ENCODE measurements at regions not wholly inside any gene's neighbourhood (a gene's known extent, or its start where the extent isn't known, plus 50 kb on each side); places are given as distances from the start of the nearest gene placed in this dataset.

- intact Hi-C loops (cut with micrococcal nuclease; ENCODE audit: unreplicated experiment) = no loop called here
- POLR2A ChIA-PET = no interaction called here
- H3K27ac ChIP-seq (ENCODE audit: low read length) = no peak overlapping the region
- in situ Hi-C loops (cut with HindIII; ENCODE audit: low pct_unique_long_range_greater_than_20kb, low sequenced_read_pairs) = no loop called here
- CTCF ChIA-PET = no interaction called here
- DNase-seq (ENCODE audit: low read depth, low spot score) = no peak
- H3K4me3 ChIP-seq (ENCODE audit: low read depth in 2 of 2, low read length in 2 of 2) = no peak overlapping the region
- no peaks in the 10 kb centered on the region for H3K27me3 ChIP-seq (ENCODE audit: control insufficient read depth, insufficient read depth, low read length)
- no TSS peak for BruUV-seq (replicated peaks)
- no peaks in the 10 kb centered on the region for H3K9me3 ChIP-seq (ENCODE audit: control insufficient read depth, insufficient read depth, low read depth, low read length)
- TF ChIP-seq CTCF (IDR thresholded peaks at IDR 0.05) = no peak
- TF ChIP-seq POLR2AphosphoS5 (IDR thresholded peaks at IDR 0.05; ENCODE audit: low read depth, low read length) = no peak
- TF ChIP-seq REST (IDR thresholded peaks at IDR 0.05; ENCODE audit: insufficient read depth in 1 of 2, low read depth in 2 of 2, low read length in 1 of 2) = no peak
- TF ChIP-seq TCF7L2 (IDR thresholded peaks at IDR 0.05; ENCODE audit: low read depth, low read length) = no peak
- no peak for TF ChIP-seq SIN3A (IDR thresholded peaks at IDR 0.05; ENCODE audit: borderline replicate concordance, insufficient read depth, low read depth, low read length)
- no peak for ATAC-seq
- H3K36me3 ChIP-seq (ENCODE audit: control insufficient read depth, insufficient read depth, low read length) = no peaks in the 10 kb centered on the region
- no peaks in the 10 kb centered on the region for H3K4me1 ChIP-seq (ENCODE audit: control insufficient read depth, insufficient read depth, low read length)
Measured at GRCh38 chr3:54034971-54035370, 87.4 kb upstream of the CACNA2D3 start.

GRCh38 chr3:54033761-54034160 lies 88.6 kb upstream of the CACNA2D3 start:
- no peaks in the 10 kb centered on the region for H3K9me3 ChIP-seq (ENCODE audit: control insufficient read depth, insufficient read depth, low read depth, low read length)
- no peak for ATAC-seq
- H3K27ac ChIP-seq (ENCODE audit: low read length) = no peak overlapping the region
- no peaks in the 10 kb centered on the region for H3K36me3 ChIP-seq (ENCODE audit: control insufficient read depth, insufficient read depth, low read length)
- no peaks in the 10 kb centered on the region for H3K4me1 ChIP-seq (ENCODE audit: control insufficient read depth, insufficient read depth, low read length)
- no peak overlapping the region for H3K4me3 ChIP-seq (ENCODE audit: low read depth in 2 of 2, low read length in 2 of 2)
- no peaks in the 10 kb centered on the region for H3K27me3 ChIP-seq (ENCODE audit: control insufficient read depth, insufficient read depth, low read length)
- no TSS peak for BruUV-seq (replicated peaks)
- in situ Hi-C loops (cut with HindIII; ENCODE audit: low pct_unique_long_range_greater_than_20kb, low sequenced_read_pairs) = no loop called here
- no peak for DNase-seq (ENCODE audit: low read depth, low spot score)
- CTCF ChIA-PET = interaction anchor here (0.7 kb wide), 1 partner anchor 11 kb away, joined by 5 read pairs; no protein-coding TSS in a partner anchor
- intact Hi-C loops (cut with micrococcal nuclease; ENCODE audit: unreplicated experiment) = no loop called here
- TF ChIP-seq REST (IDR thresholded peaks at IDR 0.05; ENCODE audit: insufficient read depth in 1 of 2, low read depth in 2 of 2, low read length in 1 of 2) = no peak
- TF ChIP-seq TCF7L2 (IDR thresholded peaks at IDR 0.05; ENCODE audit: low read depth, low read length) = no peak
- no peak for TF ChIP-seq SIN3A (IDR thresholded peaks at IDR 0.05; ENCODE audit: borderline replicate concordance, insufficient read depth, low read depth, low read length)
- TF ChIP-seq POLR2AphosphoS5 (IDR thresholded peaks at IDR 0.05; ENCODE audit: low read depth, low read length) = no peak
- TF ChIP-seq CTCF (IDR thresholded peaks at IDR 0.05) = no peak
- POLR2A ChIA-PET = no interaction called here
